Suprapubic skin (tissue), 4 donors: ENCODE measurements at regions not wholly inside any gene's neighbourhood (a gene's known extent, or its start where the extent isn't known, plus 50 kb on each side); places are given as distances from the start of the nearest gene placed in this dataset.

Experiments
- CTCF ChIP-seq, 2 donors: fragments of 200-600 bp in 1 of 2; fragments of 450-650 bp in 1 of 2; sonication (generic) in 1 of 2; IDR thresholded peaks; one replicate each; pipeline ENCODE4 v1.5.1; 2016 to 2019; ENCODE audit warnings: antibody characterized with exemption in 2 of 2, mild to moderate bottlenecking in 1 of 2, moderate library complexity in 1 of 2
- EP300 ChIP-seq: sonication (generic); formaldehyde crosslinking; IDR thresholded peaks from one replicate; pipeline ENCODE4 v1.6.1; 2017; ENCODE audit warnings: antibody characterized with exemption
- POLR2A ChIP-seq, 2 donors: fragments of 450-650 bp; IDR thresholded peaks; one replicate each; pipeline ENCODE4 v1.6.1; 2017; ENCODE audit warnings: antibody characterized with exemption in 2 of 2, mild to moderate bottlenecking in 2 of 2, moderate library complexity in 2 of 2
- POLR2AphosphoS5 ChIP-seq, 3 donors: sonication (generic); formaldehyde crosslinking; IDR thresholded peaks; one replicate each; pipeline ENCODE4 v1.6.1; 2017; ENCODE audit warnings: antibody characterized with exemption in 3 of 3

GRCh38 chr6:68169922-68170321, 465.2 kb upstream of the ADGRB3 start:
- TF ChIP-seq CTCF (IDR thresholded peaks at IDR 0.05): no peak
- TF ChIP-seq POLR2A (IDR thresholded peaks at IDR 0.05): no peak
- TF ChIP-seq POLR2AphosphoS5 (IDR thresholded peaks at IDR 0.05): no peak
- TF ChIP-seq EP300: no peak
